BE2C (cell line): ENCODE measurements at regions not wholly inside any gene's neighbourhood (a gene's known extent, or its start where the extent isn't known, plus 50 kb on each side); places are given as distances from the start of the nearest gene placed in this dataset.
"Not testable (repeated sequence)": the region's sequence is repeated elsewhere in the genome, so short reads cannot be mapped to it uniquely, and the experiment has no call there.

ENCODE experiments used
- DNase-seq: peaks from one replicate; pipeline ENCODE4 v3.0.0-alpha.2; 2020
- H3K27me3 ChIP-seq: fragments of 250-450 bp; sonication (Bioruptor Pico); 2 replicates; pipeline ENCODE4 v1.5.1; 2020; ENCODE audit warnings: mild to moderate bottlenecking
- H3K36me3 ChIP-seq: fragments of 250-450 bp; sonication (Bioruptor Pico); 2 replicates; pipeline ENCODE4 v1.5.1; 2020; ENCODE audit warnings: mild to moderate bottlenecking
- H3K4me1 ChIP-seq: fragments of 250-450 bp; sonication (Bioruptor Pico); 2 replicates; pipeline ENCODE4 v1.5.1; 2020
- H3K4me3 ChIP-seq: 2 replicates; pipeline ENCODE4 v1.5.1; 2011; ENCODE audit warnings: low read depth, low read length
- H3K9me3 ChIP-seq: fragments of 250-450 bp; sonication (Bioruptor Pico); 2 replicates; pipeline ENCODE4 v1.5.1; 2020
- CTCF ChIP-seq: IDR thresholded peaks from 2 replicates; pipeline ENCODE4 v1.5.1; 2012; ENCODE audit warnings: mild to moderate bottlenecking, low read depth, low read length

DNA sequence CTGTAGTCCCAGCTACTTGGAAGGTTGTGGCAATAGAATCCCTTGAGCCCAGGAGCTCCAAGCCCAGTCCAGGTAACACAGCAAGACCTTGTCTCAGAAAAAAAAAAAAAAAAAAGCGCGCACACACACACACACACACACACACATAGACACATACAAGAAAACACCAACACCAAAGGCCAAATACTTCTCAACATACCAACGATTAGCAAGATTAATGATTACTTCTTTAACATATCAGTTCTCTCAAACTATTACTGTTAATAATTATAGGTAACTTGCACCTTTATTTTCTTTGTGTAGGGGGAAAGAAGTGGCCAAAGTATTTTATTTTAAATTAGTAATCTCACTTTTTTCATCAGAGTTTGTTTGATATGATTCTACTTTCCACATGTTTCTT is 289.5 kb upstream of the ADGRL2 start:
- Histone ChIP-seq H3K4me1 (no peaks in the 10 kb centered on the region), H3K9me3 (no peaks in the 10 kb centered on the region), H3K27me3 (no peaks in the 10 kb centered on the region), H3K4me3 (no peak overlapping the region), H3K36me3 (no peaks in the 10 kb centered on the region)
- DNase-seq, result no peak
- no peak for TF ChIP-seq CTCF

DNA sequence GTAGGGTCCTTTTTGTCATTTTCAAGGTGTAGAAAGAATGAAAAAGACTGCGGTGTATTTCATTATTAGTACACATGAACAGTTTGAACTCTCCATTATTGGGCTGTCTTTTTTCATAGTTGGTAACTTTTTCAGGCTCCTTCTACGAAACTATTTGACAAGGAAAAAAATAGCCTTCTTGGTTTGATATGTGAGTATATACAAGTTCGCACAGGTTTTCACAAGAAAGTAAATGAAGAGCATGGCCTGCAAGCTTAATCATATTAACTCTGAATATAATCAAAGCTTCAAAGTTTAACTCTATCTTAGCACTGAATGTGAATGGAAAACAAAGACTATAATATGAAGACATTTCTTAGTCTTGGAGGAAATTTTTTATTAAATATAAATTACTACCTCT is 290.0 kb upstream of the ADGRL2 start:
- Histone ChIP-seq H3K9me3 (no peaks in the 10 kb centered on the region), H3K4me1 (no peaks in the 10 kb centered on the region), H3K36me3 (no peaks in the 10 kb centered on the region), H3K27me3 (no peaks in the 10 kb centered on the region), H3K4me3 (no peak overlapping the region)
- no peak for TF ChIP-seq CTCF
- no peak for DNase-seq

DNA sequence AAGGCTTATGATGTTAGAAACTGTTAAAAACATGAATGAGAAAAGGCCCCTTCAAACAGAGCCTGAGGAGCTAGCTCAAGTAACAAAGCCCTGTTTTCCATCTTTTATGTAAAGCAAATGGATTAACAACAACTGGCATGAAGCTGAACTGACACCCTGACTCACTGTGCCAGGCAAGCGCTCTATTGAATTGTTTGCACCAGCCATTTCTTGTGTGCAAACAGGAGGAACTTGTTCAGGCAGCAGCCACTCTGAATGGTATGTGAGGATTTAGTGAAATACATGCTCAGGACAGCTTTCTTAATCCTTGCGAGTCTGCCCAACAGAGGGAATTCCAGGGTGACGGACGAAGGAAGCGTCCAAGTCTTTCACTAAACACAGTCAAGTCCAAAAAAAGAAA is 291.1 kb upstream of the ADGRL2 start:
- no peaks in the 10 kb centered on the region for H3K36me3 ChIP-seq
- no peaks in the 10 kb centered on the region for H3K9me3 ChIP-seq
- no peaks in the 10 kb centered on the region for H3K27me3 ChIP-seq
- no peaks in the 10 kb centered on the region for H3K4me1 ChIP-seq
- TF ChIP-seq CTCF, result no peak
- no peak for DNase-seq
- no peak overlapping the region for H3K4me3 ChIP-seq

DNA sequence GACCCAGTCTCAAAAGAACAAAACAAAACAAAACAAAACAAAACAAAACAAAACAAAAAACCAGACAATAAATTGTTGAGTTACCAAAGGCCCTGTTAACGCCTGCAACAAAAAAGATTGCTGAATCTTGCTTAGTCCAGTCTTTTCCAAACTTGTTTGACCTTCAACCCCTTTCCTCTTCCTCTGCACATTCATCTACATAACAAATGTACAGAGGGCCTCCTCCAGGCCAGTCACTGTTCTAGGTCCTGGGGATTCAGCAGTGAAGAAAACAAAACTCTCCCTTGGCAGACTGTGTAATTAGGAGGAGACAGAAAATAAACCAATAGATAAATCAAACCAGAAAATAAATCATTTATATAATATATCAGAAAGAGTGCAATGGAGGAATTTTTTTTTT is 294.0 kb upstream of the ADGRL2 start:
- no peak for TF ChIP-seq CTCF
- no peaks in the 10 kb centered on the region for H3K27me3 ChIP-seq
- no peaks in the 10 kb centered on the region for H3K36me3 ChIP-seq
- H3K4me1 ChIP-seq, result no peaks in the 10 kb centered on the region
- no peaks in the 10 kb centered on the region for H3K9me3 ChIP-seq
- no peak for DNase-seq
- H3K4me3 ChIP-seq, result no peak overlapping the region

GRCh38 chr1:81505831-81506230 is 294.9 kb upstream of the ADGRL2 start:
- Histone ChIP-seq H3K9me3 (no peaks in the 10 kb centered on the region), H3K27me3 (no peaks in the 10 kb centered on the region), H3K4me3 (no peak overlapping the region), H3K36me3 (no peaks in the 10 kb centered on the region), H3K4me1 (no peaks in the 10 kb centered on the region)
- no peak for TF ChIP-seq CTCF
- no peak for DNase-seq

DNA sequence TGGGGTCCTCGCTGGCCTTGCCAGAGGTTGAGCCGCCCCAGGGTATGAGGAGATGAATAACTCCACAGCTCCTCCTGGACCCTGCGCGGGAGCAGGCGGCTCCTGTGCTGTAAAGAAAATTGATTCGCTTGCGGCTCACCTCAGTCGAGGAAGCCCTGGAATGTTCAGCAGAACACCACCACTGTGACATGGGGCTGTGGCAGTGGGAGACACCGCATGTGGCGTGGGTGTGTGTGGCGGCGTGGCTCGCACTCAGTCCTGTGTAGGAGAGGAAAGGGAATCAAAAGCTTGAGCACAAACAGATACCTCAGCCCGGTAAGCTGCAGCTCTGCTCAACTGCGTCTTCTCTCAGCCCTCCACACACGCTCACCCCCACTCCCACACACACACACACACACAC is 295.9 kb upstream of the ADGRL2 start:
- not testable (repeated sequence) for H3K27me3 ChIP-seq, DNase-seq, H3K36me3 ChIP-seq, H3K4me3 ChIP-seq, H3K9me3 ChIP-seq, H3K4me1 ChIP-seq

GRCh38 chr1:81502705-81503104 is 298.0 kb upstream of the ADGRL2 start:
- H3K9me3 ChIP-seq, H3K27me3 ChIP-seq, H3K4me3 ChIP-seq, H3K36me3 ChIP-seq, H3K4me1 ChIP-seq, DNase-seq: not testable (repeated sequence)

GRCh38 chr1:81501485-81501884 is 299.2 kb upstream of the ADGRL2 start:
- not testable (repeated sequence) for H3K36me3 ChIP-seq, H3K4me1 ChIP-seq, H3K9me3 ChIP-seq, H3K4me3 ChIP-seq, DNase-seq, H3K27me3 ChIP-seq
